Epithelial cell of prostate (primary cell): ENCODE measurements at regions not wholly inside any gene's neighbourhood (a gene's known extent, or its start where the extent isn't known, plus 50 kb on each side); places are given as distances from the start of the nearest gene placed in this dataset.
"Not testable (repeated sequence)": the region's sequence is repeated elsewhere in the genome, so short reads cannot be mapped to it uniquely, and the experiment has no call there.

ENCODE experiments used
- DNase-seq: peaks from one replicate; pipeline ENCODE4 v3.0.0-alpha.2; 2011; ENCODE audit warnings: low read depth, low spot score
- H3K27ac ChIP-seq: fragments of 450-650 bp; 2 replicates; pipeline ENCODE4 v1.5.1; 2017; ENCODE audit warnings: mild to moderate bottlenecking

GRCh38 chr12:23132357-23132756, 507.4 kb downstream of the ETNK1 start:
- DNase-seq = no peak
- H3K27ac ChIP-seq = no peak overlapping the region

GRCh38 chr12:23133471-23133870, 508.5 kb downstream of the ETNK1 start:
- H3K27ac ChIP-seq = no peak overlapping the region
- DNase-seq = no peak

- DNase-seq = no peak
- H3K27ac ChIP-seq = no peak overlapping the region
These were observed 514.1 kb downstream of the ETNK1 start for GRCh38 chr12:23139026-23139425.

GRCh38 chr12:23140710-23141109, 515.7 kb downstream of the ETNK1 start:
- DNase-seq = no peak
- no peak overlapping the region for H3K27ac ChIP-seq

DNA sequence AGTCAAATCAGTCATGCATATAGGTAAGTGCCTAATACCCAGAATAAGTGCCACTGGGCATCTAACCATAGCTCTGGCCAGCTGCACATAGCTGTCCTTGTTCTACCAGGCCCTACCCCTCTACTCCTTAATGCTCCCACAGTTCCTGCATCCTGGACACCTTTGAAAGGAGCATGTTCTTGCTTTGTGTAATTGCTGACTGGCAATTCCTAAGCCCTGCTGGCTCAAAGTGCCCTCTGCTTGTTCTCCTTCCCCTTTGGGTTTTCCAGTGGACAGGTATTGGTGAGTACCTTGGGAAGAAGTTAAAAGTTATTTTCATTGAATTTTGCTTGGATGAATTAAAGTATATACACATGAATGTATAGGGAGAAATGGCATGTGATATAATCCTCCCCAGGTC, 516.4 kb downstream of the ETNK1 start:
- H3K27ac ChIP-seq = no peak overlapping the region
- no peak for DNase-seq

DNA sequence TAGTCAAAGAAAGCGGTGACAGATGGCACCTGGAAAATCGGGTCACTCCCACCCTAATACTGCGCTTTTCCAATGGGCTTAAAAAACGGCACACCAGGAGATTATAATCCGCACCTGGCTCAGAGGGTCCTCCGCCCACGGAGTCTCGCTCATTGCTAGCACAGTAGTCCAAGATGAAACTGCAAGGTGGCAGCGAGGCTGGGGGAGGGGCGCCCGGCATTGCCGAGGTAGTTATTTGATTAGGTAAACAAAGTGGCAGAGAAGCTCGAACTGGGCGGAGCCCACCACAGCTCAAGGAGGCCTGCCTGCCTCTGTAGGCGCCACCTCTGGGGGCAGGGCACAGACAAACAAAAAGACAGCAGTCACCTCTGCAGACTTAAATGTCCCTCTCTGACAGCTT, 521.1 kb downstream of the ETNK1 start:
- H3K27ac ChIP-seq, DNase-seq: not testable (repeated sequence)

DNA sequence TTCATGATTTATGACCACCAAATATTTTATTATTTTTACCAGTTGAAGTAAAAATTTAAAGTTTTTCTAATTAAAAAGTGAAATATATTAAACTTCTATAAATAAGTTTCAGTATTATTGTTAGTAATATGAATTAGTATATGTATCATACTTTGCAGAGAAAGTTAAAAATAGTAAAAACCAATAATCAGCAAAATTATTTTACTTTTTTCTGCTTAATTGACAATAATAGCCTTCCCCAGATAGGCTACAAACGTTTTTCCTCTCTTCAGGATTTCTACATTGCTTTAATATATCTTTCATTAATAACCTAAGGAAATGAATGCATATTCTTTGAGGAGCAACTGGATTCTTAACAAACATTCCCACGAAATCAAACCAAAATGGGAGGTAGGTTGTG, 543.5 kb downstream of the ETNK1 start:
- no peak for DNase-seq
- H3K27ac ChIP-seq = no peak overlapping the region

DNA sequence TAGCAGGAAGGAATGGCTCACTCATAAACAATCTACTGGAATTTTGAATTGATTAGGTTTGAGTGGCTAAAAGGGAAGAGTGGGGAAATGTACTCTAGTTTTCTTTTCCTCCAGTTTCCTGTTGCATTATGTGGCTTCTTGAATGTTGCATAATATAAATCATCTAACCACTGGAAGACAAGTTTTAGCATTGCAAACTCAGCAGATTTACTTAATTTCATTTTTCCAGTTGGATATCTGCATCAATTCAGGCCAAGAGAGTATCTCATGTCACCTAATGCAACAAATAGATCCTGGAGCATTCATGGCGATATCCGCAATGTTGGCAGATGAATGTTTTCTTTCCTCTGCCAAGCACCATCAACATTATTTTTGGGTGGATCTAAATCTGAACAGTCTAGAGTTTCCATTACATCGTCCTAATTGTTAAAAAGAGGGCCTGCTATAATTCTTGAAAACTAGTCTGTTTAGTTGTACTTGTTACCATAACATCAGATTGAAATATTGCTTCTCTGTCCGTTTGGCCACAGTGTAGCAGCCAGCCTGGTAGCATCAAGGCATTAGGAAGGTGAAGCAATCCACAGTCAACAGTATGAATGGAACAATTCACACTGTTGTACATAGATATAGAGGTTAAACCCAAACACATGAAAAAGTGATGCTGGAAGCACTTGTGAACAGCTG, 544.2 kb downstream of the ETNK1 start:
- H3K27ac ChIP-seq = no peak overlapping the region
- DNase-seq = no peak

DNA sequence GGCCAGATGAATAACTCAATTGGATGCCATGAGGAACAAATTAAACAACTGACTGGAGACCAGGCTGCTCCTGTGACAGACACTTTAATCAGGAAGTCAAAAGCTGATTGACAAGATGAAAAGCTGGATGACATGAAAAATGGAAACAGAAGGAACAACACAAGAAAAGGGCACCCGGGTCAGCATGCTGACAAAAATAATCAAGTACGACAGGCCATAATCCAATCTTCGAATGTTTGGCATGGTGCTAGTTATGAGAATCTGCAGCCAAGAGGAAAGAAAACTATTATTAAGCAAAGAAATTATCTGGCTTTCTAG, 544.7 kb downstream of the ETNK1 start:
- H3K27ac ChIP-seq = no peak overlapping the region
- DNase-seq = no peak

- H3K27ac ChIP-seq = no peak overlapping the region
- DNase-seq = no peak
These were observed 549.9 kb downstream of the ETNK1 start for GRCh38 chr12:23174917-23175316.

GRCh38 chr12:23185346-23185745, 560.4 kb downstream of the ETNK1 start:
- no peak for DNase-seq
- H3K27ac ChIP-seq = no peak overlapping the region

GRCh38 chr12:23186950-23187349, 562.0 kb downstream of the ETNK1 start:
- no peak overlapping the region for H3K27ac ChIP-seq
- DNase-seq = no peak

DNA sequence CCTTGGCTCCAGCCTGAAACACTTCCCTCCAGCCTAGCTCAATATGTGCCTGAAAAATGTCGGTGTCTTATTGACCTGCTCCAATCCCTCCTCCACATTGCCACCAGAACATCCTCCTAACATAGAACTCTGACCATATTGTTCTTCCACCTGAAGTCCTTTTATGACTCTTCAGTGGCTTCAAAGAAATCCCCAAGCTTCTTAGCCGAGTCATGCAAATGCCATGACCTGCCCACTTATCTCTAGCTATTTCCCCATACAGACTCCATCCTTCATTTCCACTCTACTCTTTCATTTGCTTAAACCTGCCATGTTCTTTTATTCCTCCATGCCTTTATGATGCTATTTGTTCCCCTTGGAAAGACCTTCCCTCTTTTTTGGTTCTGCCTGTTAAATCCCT, 568.6 kb downstream of the ETNK1 start:
- H3K27ac ChIP-seq = no peak overlapping the region
- DNase-seq = no peak

DNA sequence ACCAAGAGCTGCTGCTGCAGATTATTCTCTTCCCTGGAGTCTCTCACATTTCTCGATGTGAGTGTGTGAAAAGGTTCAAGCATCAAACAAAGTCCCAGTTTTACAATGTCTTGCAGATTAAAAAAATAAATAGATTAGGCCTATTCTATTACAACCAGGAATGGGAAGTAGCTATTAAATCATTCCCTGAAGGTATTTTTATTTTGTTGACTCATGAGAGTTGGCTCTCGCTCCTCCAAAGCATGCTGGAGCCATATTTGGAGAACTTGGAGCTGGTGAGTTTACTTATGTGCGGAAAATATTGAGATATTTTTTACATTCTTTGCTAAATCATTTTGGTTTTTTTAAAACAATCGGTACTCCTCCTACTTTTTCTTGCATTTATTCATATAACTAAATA, 572.3 kb downstream of the ETNK1 start:
- no peak overlapping the region for H3K27ac ChIP-seq
- no peak for DNase-seq

DNA sequence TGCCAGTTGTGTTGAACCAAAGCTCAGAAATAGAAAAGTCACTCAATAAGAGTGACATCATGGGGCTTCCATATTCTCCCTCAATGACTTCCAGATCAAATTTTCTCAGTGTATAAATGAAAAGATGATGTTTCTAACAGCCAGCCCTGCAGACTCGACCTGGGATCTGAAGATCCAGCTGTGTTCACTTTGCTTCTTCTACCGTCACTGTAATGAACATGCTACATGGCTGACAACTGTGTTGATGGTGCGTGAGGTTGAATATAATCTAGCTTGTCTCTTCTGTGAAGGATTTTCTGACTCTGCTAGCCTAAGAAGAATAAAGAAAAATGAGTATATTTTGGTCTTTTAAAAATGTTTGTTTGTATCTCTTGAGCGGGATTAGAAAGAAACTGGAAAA, 577.8 kb downstream of the ETNK1 start:
- DNase-seq = no peak
- no peak overlapping the region for H3K27ac ChIP-seq

GRCh38 chr12:23204933-23205778, 580.2 kb downstream of the ETNK1 start:
- no peak overlapping the region for H3K27ac ChIP-seq
- no peak for DNase-seq

DNA sequence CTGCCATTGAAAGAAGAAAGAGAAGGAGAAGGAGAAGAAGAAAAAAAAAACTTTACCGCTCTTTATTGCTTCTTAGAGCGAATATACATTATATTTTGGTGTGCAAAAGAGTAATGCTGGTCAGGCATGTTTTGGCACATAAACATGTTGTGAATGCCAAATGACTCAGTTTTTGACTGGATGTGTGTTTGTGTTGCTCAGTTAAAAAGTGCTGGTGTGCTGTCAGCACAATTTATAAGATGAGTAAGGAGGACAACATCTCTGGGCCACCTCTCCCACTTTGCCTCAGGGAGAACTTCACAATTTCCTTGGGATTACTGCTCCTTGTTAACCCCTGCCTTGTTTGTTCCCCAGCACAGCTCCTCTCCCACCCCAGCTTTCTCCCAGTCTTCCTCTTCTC, 584.8 kb downstream of the ETNK1 start:
- DNase-seq = peak; percentile 26
- no peak overlapping the region for H3K27ac ChIP-seq

- no peak overlapping the region for H3K27ac ChIP-seq
- no peak for DNase-seq
These were observed 585.6 kb downstream of the ETNK1 start for GRCh38 chr12:23210573-23210972.

DNA sequence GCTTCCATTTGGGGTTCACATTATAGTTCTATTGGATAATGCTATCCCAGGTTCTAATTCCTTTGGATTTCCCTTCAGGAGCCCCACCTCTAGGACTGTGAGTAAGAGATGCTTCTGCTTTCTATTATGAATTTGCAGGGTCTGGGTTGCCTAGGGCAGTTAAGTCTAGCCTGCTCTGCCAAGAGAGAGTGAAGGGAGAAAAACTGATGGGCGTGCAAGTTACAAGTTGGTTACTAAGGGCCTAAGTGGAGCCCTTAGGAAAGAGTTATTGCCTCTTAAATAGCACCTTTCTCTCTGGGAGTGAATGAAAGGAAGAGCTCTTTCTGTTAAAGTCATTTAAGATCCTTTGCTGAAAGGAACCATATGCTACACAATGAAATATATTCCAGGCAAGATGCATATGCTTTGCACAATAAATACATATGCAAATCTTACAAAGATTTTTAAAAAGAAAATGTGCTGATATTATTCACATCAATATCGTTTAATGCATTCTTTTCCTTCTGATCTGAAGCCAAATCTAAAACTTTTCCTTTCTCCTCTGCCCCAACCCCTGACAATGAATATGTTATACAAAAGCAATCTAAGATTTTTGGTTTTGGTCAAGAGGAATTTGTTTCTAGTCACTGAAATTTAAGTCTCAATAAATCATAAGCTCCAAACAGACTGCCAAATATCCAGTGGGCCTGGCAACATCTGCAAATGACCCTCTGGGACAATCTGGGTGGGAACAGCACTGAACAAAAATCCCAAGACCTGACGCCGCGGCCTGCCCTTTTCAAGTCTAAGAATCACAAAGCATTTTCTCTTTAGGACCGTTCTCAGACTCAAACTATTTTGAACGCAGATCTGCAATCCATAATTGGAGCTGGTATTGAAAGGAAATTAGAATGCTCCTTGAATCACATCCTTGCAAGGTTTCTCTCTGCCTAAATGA, 586.7 kb downstream of the ETNK1 start:
- H3K27ac ChIP-seq = no peak overlapping the region
- no peak for DNase-seq

DNA sequence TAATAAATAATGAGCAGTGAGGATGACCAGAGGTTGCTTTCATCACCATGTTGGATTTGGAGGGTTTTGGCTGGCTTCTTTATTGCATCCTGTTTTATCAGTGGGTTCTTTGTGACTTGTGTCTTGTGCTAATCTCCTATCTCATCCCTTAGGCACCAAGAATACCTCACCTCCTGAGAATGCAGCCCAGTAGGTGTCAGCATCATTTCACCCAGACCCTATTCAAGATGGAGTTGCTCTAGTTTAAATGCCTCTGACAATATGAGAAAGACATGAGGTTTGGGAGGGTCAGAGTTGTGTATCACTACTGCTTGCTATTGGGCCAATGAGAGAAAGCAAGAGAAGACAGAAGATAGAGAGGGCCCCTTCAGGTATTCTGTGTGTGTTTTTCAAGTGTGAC, 592.2 kb downstream of the ETNK1 start:
- DNase-seq = no peak
- no peak overlapping the region for H3K27ac ChIP-seq

DNA sequence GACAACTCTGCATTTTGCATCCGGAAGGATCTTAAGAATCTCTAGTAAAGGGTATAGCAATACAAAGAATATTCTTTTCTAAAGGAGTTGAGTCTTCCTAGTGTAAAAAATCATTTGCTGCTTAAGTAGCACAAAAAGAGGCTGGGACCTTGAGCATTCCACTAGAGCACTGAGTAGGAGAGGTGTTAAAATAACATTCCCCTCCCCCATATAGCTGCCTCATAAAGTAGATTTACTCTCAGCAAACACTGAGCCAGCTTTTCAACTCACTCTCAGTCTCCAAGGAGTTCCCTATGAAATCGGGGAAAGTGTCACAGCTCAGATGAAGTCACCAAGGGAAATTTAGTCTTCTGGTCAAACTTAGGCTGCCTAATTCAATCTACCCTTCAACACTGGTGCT, 592.7 kb downstream of the ETNK1 start:
- no peak for DNase-seq
- no peak overlapping the region for H3K27ac ChIP-seq
